ENCODE measurements at regions not wholly inside any gene's neighbourhood (a gene's known extent, or its start where the extent isn't known, plus 50 kb on each side); places are given as distances from the start of the nearest gene placed in this dataset.
"Not testable (repeated sequence)": the region's sequence is repeated elsewhere in the genome, so short reads cannot be mapped to it uniquely, and the experiment has no call there.

DNA sequence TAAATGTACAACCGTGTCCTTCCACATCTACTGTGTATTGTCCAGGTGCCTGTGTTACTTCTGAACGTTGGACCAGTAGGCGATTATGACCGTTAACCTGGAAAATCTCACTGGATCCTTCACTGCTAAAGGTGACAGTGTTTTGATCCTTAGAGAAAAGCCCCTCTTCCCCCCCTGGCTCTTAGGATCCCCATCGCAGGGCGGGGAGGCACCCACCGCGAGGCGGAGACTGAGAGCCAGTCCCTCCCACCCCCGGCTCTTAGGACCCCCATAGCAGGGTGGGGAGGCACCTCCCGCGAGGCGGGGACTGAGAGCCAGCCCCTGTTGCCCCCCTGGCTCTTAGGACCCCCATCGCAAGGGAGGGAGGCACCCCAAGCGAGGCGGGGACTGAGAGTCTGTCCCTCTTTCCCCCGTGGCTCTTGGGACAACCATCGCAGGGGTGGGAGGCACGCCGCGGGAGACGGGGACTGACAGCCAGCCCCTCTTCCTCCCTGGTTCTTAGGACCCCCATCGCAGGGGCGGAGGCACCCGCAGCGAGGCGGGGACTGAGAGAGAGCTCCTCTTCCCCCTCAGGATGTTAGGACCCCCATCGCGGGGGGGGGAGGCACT lies 194.3 kb upstream of the PZP start:
- peak; percentile 76 for ATAC-seq
- H3K27ac ChIP-seq (ENCODE audit: low read depth, low read length); H3K9me3 ChIP-seq (ENCODE audit: control insufficient read depth in 1 of 2, insufficient read depth in 1 of 2, low read depth in 1 of 2, low read length in 2 of 2); intact Hi-C loops (cut with micrococcal nuclease); H3K4me3 ChIP-seq (replicated peaks in 1 of 2; ENCODE audit: low read depth in 1 of 2, low read length in 2 of 2); H3K9ac ChIP-seq (ENCODE audit: low read length); H3K4me2 ChIP-seq (ENCODE audit: low read length); H3K27me3 ChIP-seq (ENCODE audit: insufficient read depth, low read length); H4K20me1 ChIP-seq (ENCODE audit: insufficient read depth); H2AFZ ChIP-seq (ENCODE audit: low read depth, low read length, poor library complexity, severe bottlenecking); RAD21 ChIA-PET (ENCODE audit: low non-redundant PET in 1 of 2, low total read pairs in 2 of 2, uncharacterized antibody in 2 of 2, unreplicated experiment in 2 of 2); POLR2A ChIA-PET; H3K79me2 ChIP-seq (ENCODE audit: insufficient read depth, low read length); BruUV-seq (replicated peaks); H3K36me3 ChIP-seq (ENCODE audit: control insufficient read depth in 1 of 2, insufficient read depth in 2 of 2, low read length in 2 of 2); DNase-seq (ENCODE audit: low read depth, low spot score); CTCF ChIA-PET; H3K9me2 ChIP-seq (ENCODE audit: insufficient read depth); H3K4me1 ChIP-seq (ENCODE audit: control insufficient read depth in 1 of 2, insufficient read depth in 2 of 2, low read length in 2 of 2): not testable (repeated sequence)
- TF ChIP-seq, protein P1, sequence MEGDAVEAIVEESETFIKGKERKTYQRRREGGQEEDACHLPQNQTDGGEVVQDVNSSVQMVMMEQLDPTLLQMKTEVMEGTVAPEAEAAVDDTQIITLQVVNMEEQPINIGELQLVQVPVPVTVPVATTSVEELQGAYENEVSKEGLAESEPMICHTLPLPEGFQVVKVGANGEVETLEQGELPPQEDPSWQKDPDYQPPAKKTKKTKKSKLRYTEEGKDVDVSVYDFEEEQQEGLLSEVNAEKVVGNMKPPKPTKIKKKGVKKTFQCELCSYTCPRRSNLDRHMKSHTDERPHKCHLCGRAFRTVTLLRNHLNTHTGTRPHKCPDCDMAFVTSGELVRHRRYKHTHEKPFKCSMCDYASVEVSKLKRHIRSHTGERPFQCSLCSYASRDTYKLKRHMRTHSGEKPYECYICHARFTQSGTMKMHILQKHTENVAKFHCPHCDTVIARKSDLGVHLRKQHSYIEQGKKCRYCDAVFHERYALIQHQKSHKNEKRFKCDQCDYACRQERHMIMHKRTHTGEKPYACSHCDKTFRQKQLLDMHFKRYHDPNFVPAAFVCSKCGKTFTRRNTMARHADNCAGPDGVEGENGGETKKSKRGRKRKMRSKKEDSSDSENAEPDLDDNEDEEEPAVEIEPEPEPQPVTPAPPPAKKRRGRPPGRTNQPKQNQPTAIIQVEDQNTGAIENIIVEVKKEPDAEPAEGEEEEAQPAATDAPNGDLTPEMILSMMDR (IDR thresholded peaks at IDR 0.05 in 2 of 3, conservative IDR thresholded peaks at IDR 0.05 in 1 of 3; ENCODE audit: borderline replicate concordance in 1 of 3, insufficient read depth in 1 of 3, low read depth in 2 of 3, low read length in 2 of 3) = 0 out of 6 replicates have a peak, but pooled peaks of 1 of the 3 experiments have one; percentile 1

DNA sequence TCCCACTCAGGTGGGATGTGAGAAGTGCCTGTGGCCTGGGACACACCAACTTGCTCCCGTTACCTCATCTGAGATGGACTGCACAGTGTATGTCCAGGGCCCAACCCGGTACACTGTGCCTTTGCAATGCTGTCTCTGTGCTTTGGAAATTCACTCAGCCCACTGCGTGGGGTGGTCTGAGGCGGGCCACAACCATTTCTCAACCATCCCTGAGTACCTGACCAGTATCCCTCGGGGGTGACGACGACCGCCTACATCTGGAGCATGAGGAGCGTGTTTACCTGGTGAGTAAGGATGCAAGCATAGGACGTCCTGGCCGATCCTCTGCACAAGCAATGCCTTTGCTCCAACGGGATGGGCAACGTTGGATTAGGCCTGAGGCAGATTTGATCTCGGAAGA lies 188.2 kb upstream of the PZP start:
- CTCF ChIA-PET; ATAC-seq; H4K20me1 ChIP-seq (ENCODE audit: insufficient read depth): not testable (repeated sequence)

DNA sequence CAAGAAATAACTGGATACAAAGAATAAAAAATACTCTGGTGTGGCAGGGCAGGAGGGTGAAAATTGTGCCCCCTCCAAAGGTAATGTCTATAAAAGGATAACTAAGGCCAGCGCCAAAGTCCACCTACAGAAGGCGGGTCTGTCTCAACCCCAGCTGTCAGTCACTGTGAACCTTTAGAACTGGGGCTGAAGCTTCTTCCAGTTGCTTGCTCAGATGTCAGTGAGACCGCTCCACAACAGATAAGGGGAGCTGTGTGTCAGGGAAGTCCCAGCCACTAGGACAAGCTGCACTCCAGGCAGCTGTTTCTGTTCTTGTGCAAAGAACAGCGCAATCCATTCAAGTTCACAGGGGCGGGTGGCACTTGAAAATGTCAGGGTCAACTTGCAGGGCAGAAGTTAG lies 187.0 kb upstream of the PZP start:
- H3K9me2 ChIP-seq (ENCODE audit: insufficient read depth); H3K36me3 ChIP-seq (ENCODE audit: control insufficient read depth in 1 of 2, insufficient read depth in 2 of 2, low read length in 2 of 2); H2AFZ ChIP-seq (ENCODE audit: low read depth, low read length, poor library complexity, severe bottlenecking); H3K4me1 ChIP-seq (ENCODE audit: control insufficient read depth in 1 of 2, insufficient read depth in 2 of 2, low read length in 2 of 2); intact Hi-C loops (cut with micrococcal nuclease); POLR2A ChIA-PET; DNase-seq (ENCODE audit: low read depth, low spot score); H3K4me3 ChIP-seq (replicated peaks in 1 of 2; ENCODE audit: low read depth in 1 of 2, low read length in 2 of 2); H3K9me3 ChIP-seq (ENCODE audit: control insufficient read depth in 1 of 2, insufficient read depth in 1 of 2, low read depth in 1 of 2, low read length in 2 of 2); H3K27me3 ChIP-seq (ENCODE audit: insufficient read depth, low read length); H4K20me1 ChIP-seq (ENCODE audit: insufficient read depth); ATAC-seq; CTCF ChIA-PET; RAD21 ChIA-PET (ENCODE audit: low non-redundant PET in 1 of 2, low total read pairs in 2 of 2, uncharacterized antibody in 2 of 2, unreplicated experiment in 2 of 2); H3K4me2 ChIP-seq (ENCODE audit: low read length); H3K9ac ChIP-seq (ENCODE audit: low read length); H3K79me2 ChIP-seq (ENCODE audit: insufficient read depth, low read length); H3K27ac ChIP-seq (ENCODE audit: low read depth, low read length); BruUV-seq (replicated peaks): not testable (repeated sequence)

More for the DNA sequence above, 188.2 kb upstream of the PZP start:
- BruUV-seq (replicated peaks); H3K36me3 ChIP-seq (ENCODE audit: control insufficient read depth in 1 of 2, insufficient read depth in 2 of 2, low read length in 2 of 2); POLR2A ChIA-PET; H3K4me3 ChIP-seq (replicated peaks in 1 of 2; ENCODE audit: low read depth in 1 of 2, low read length in 2 of 2); H3K9me3 ChIP-seq (ENCODE audit: control insufficient read depth in 1 of 2, insufficient read depth in 1 of 2, low read depth in 1 of 2, low read length in 2 of 2); H3K9me2 ChIP-seq (ENCODE audit: insufficient read depth); RAD21 ChIA-PET (ENCODE audit: low non-redundant PET in 1 of 2, low total read pairs in 2 of 2, uncharacterized antibody in 2 of 2, unreplicated experiment in 2 of 2); intact Hi-C loops (cut with micrococcal nuclease); H3K27me3 ChIP-seq (ENCODE audit: insufficient read depth, low read length); DNase-seq (ENCODE audit: low read depth, low spot score); H3K9ac ChIP-seq (ENCODE audit: low read length); H3K4me1 ChIP-seq (ENCODE audit: control insufficient read depth in 1 of 2, insufficient read depth in 2 of 2, low read length in 2 of 2); H3K4me2 ChIP-seq (ENCODE audit: low read length); H2AFZ ChIP-seq (ENCODE audit: low read depth, low read length, poor library complexity, severe bottlenecking); H3K27ac ChIP-seq (ENCODE audit: low read depth, low read length); H3K79me2 ChIP-seq (ENCODE audit: insufficient read depth, low read length): not testable (repeated sequence)

Measured in HCT116 (cell line).